Fibroblast of peridontal ligament (primary cell): ENCODE measurements at regions not wholly inside any gene's neighbourhood (a gene's known extent, or its start where the extent isn't known, plus 50 kb on each side); places are given as distances from the start of the nearest gene placed in this dataset.

ENCODE experiments used
- DNase-seq: peaks from one replicate; pipeline ENCODE4 v3.0.0-alpha.2; 2010; ENCODE audit errors: extremely low read depth

GRCh38 chr12:88947486-88948043 lies 367.3 kb upstream of the KITLG start:
- DNase-seq = no peak

- peak; percentile 93 for DNase-seq
Observed at GRCh38 chr12:88946372-88946997, 366.2 kb upstream of the KITLG start.

- peak; percentile 72 for DNase-seq
Observed at GRCh38 chr12:88945051-88945732, 364.9 kb upstream of the KITLG start.

GRCh38 chr12:88944397-88944796 lies 364.1 kb upstream of the KITLG start:
- no peak for DNase-seq

GRCh38 chr12:88940854-88941253 lies 360.6 kb upstream of the KITLG start:
- no peak for DNase-seq

GRCh38 chr12:88935856-88936255 lies 355.6 kb upstream of the KITLG start:
- DNase-seq = no peak

GRCh38 chr12:88934163-88934747 lies 354.0 kb upstream of the KITLG start:
- DNase-seq = peak; percentile 36

- DNase-seq = no peak
Observed at GRCh38 chr12:88932457-88932856, 352.2 kb upstream of the KITLG start.

GRCh38 chr12:88931598-88931997 lies 351.3 kb upstream of the KITLG start:
- no peak for DNase-seq

- DNase-seq = peak; percentile 60
Observed at GRCh38 chr12:88925454-88925853, 345.2 kb upstream of the KITLG start.

- no peak for DNase-seq
Observed at GRCh38 chr12:88924162-88924561, 343.9 kb upstream of the KITLG start.

- DNase-seq = no peak
Observed at GRCh38 chr12:88923631-88924030, 343.4 kb upstream of the KITLG start.

- DNase-seq = peak; percentile 75
Observed at GRCh38 chr12:88922816-88923215, 342.5 kb upstream of the KITLG start.

GRCh38 chr12:88921890-88922532 lies 341.7 kb upstream of the KITLG start:
- no peak for DNase-seq

- no peak for DNase-seq
Observed at GRCh38 chr12:88921434-88921833, 341.2 kb upstream of the KITLG start.

- no peak for DNase-seq
Observed at GRCh38 chr12:88918161-88918560, 337.9 kb upstream of the KITLG start.

GRCh38 chr12:88914967-88915366 lies 334.7 kb upstream of the KITLG start:
- no peak for DNase-seq

- DNase-seq = no peak
Observed at GRCh38 chr12:88909510-88909909, 329.2 kb upstream of the KITLG start.

GRCh38 chr12:88908345-88908744 lies 328.1 kb upstream of the KITLG start:
- DNase-seq = no peak

GRCh38 chr12:88904705-88905104 lies 324.4 kb upstream of the KITLG start:
- DNase-seq = no peak

GRCh38 chr12:88903333-88903732 lies 323.1 kb upstream of the KITLG start:
- no peak for DNase-seq

- DNase-seq = peak; percentile 34
Observed at GRCh38 chr12:88897723-88898122, 317.5 kb upstream of the KITLG start.
